HepG2 (cell line): ENCODE measurements at regions not wholly inside any gene's neighbourhood (a gene's known extent, or its start where the extent isn't known, plus 50 kb on each side); places are given as distances from the start of the nearest gene placed in this dataset.

Experiments
- ATAC-seq: fragments of 200-7000 bp; cut with Tn5 transposase; 3 replicates; pipeline ENCODE4 v1.9.1; 2020; ENCODE audit warnings: mild to moderate bottlenecking, moderate library complexity
- BruUV-seq: library from RNA; stranded (reverse); fragments of 400-500 nt; replicated peaks from 2 replicates; lab custom pipeline; 2021; lab: Mats Ljungman, UMichigan
- CTCF ChIA-PET: fragments of 300-600 bp; formaldehyde crosslinking; extraction: SDS; loops from one replicate; lab custom pipeline; 2021; ENCODE audit warnings: low total read pairs, inconsistent platforms, low intra/inter-chr PET ratio; lab: Yijun Ruan, JAX
- POLR2A ChIA-PET: fragments of 350-600 bp; sonication (Branson Sonifier 250); formaldehyde crosslinking; loops from one replicate; lab custom pipeline; 2020; ENCODE audit warnings: antibody characterized with exemption, inconsistent platforms; lab: Yijun Ruan, JAX
- DNase-seq: peaks from one replicate; pipeline ENCODE4 v3.0.0-alpha.2; 2015; ENCODE audit warnings: low spot score
- FAIRE-seq: peaks from 3 replicates; lab custom pipeline; 2011; peaks lifted over from hg19 to GRCh38; lab: Jason Lieb, UNC
- H2AFZ ChIP-seq: one replicate; pipeline ENCODE4 v1.6.1; 2011; ENCODE audit warnings: low read length, inconsistent platforms
- H3K27ac ChIP-seq: fragments of 300-600 bp; 3 replicates; pipeline ENCODE4 v1.8.0; 2011; ENCODE audit warnings: mixed run types, mild to moderate bottlenecking, mixed read lengths, low read length, inconsistent platforms; ENCODE audit not compliant: insufficient read depth; ENCODE audit errors: extremely low read length
- H3K27me3 ChIP-seq, 2 experiments: fragments of 200-600 bp in 1 of 2; 2 replicates in 1 of 2; 3 replicates in 1 of 2; pipeline versions ENCODE4 v1.6.0 to v1.8.0; 2011; ENCODE audit warnings: low read length in 2 of 2, mild to moderate bottlenecking in 2 of 2, moderate library complexity in 2 of 2, inconsistent platforms in 1 of 2; ENCODE audit not compliant: insufficient read depth in 2 of 2, control insufficient read depth in 1 of 2
- H3K36me3 ChIP-seq, 2 experiments: fragments of 200-600 bp in 1 of 2; replicated peaks in 1 of 2; 2 replicates in 1 of 2; 3 replicates in 1 of 2; pipeline versions ENCODE4 v1.5.1 to v1.8.0; 2011; ENCODE audit warnings: low read length in 2 of 2, inconsistent platforms in 1 of 2; ENCODE audit not compliant: insufficient read depth in 2 of 2, control insufficient read depth in 1 of 2
- H3K4me1 ChIP-seq: 2 replicates; pipeline ENCODE4 v1.5.1; 2012; ENCODE audit warnings: low read length, inconsistent platforms; ENCODE audit not compliant: insufficient read depth
- H3K4me2 ChIP-seq: 2 replicates; pipeline ENCODE4 v1.6.0; 2011; ENCODE audit warnings: low read depth, low read length, inconsistent platforms
- H3K4me3 ChIP-seq, 3 experiments: fragments of 200-600 bp in 1 of 3; sonication (generic), shearing (Covaris generic) in 1 of 3; replicated peaks in 1 of 3; 2 replicates each; pipeline ENCODE4 v1.5.1; 2011 to 2016; ENCODE audit warnings: low read length in 3 of 3, inconsistent platforms in 2 of 3, low read depth in 2 of 3, mild to moderate bottlenecking in 2 of 3, control low read depth in 1 of 3, mixed read lengths in 1 of 3; ENCODE audit not compliant: insufficient read depth in 1 of 3
- H3K79me2 ChIP-seq: one replicate; pipeline ENCODE4 v1.6.1; 2011; ENCODE audit warnings: low read length, inconsistent platforms; ENCODE audit not compliant: insufficient read depth
- H3K9ac ChIP-seq: 2 replicates; pipeline ENCODE4 v1.6.0; 2011; ENCODE audit warnings: mild to moderate bottlenecking, low read depth, low read length, inconsistent platforms; ENCODE audit not compliant: insufficient read depth
- H3K9me3 ChIP-seq: 2 replicates; pipeline ENCODE4 v1.5.1; 2012; ENCODE audit warnings: mild to moderate bottlenecking, low read length
- H4K20me1 ChIP-seq: 2 replicates; pipeline ENCODE4 v1.6.0; 2011; ENCODE audit warnings: inconsistent platforms, mild to moderate bottlenecking, low read length, moderate library complexity; ENCODE audit not compliant: insufficient read depth
- CTCF ChIP-seq: sonication (generic); formaldehyde crosslinking; IDR thresholded peaks from 2 replicates; pipeline ENCODE4 v1.5.0; 2020; ENCODE audit warnings: mild to moderate bottlenecking, missing genetic modification reagents, moderate library complexity
- FOXK1 ChIP-seq: sonication (generic); formaldehyde crosslinking; IDR thresholded peaks from 2 replicates; pipeline ENCODE4 v1.4.0; 2020; ENCODE audit warnings: low read depth, missing genetic modification reagents, borderline replicate concordance
- RBFOX2 ChIP-seq: fragments of 200-400 bp; formaldehyde crosslinking; IDR thresholded peaks from 2 replicates; pipeline ENCODE4 v1.6.1; 2017; ENCODE audit warnings: low read depth, mild to moderate bottlenecking, low read length
- SMC3 ChIP-seq: IDR thresholded peaks from 2 replicates; pipeline ENCODE4 v1.6.1; 2011; ENCODE audit warnings: low read length, improper control_type of control experiment
- STAG1 ChIP-seq: sonication (generic); formaldehyde crosslinking; IDR thresholded peaks from 2 replicates; pipeline ENCODE4 v1.4.0; 2020; ENCODE audit warnings: missing genetic modification reagents
- U2AF1 ChIP-seq: fragments of 200-400 bp; formaldehyde crosslinking; optimal IDR thresholded peaks from 2 replicates; pipeline ENCODE3; 2017; ENCODE audit warnings: mild to moderate bottlenecking, low read depth, low read length
- ZNF382 ChIP-seq: sonication (generic); formaldehyde crosslinking; IDR thresholded peaks from 2 replicates; pipeline ENCODE4 v1.5.0; 2020; ENCODE audit warnings: missing genetic modification reagents, mild to moderate bottlenecking, borderline replicate concordance
- ZNF614 ChIP-seq: IDR thresholded peaks from 2 replicates; pipeline ENCODE4 v1.6.1; 2018; ENCODE audit warnings: missing biosample characterization, missing genetic modification reagents, inconsistent platforms, borderline replicate concordance
- ZSCAN30 ChIP-seq: sonication (generic); formaldehyde crosslinking; IDR thresholded peaks from 2 replicates; pipeline ENCODE4 v1.5.0; 2020; ENCODE audit warnings: mild to moderate bottlenecking, missing genetic modification reagents
- WGBS: methylation state at CpG from one replicate; pipeline ENCODE4 v1.1.6; 2017; ENCODE audit warnings: low lambda C conversion rate; 5-methylcytosine and 5-hydroxymethylcytosine counted together
- in situ Hi-C: cut with HindIII; loops from 2 replicates; pipeline ENCODE4 v1.10.0; 2017; ENCODE audit warnings: low pct_unique_long_range_greater_than_20kb; ENCODE audit not compliant: extremely low pct_ligation_motif_present
- intact Hi-C: fragments of 100-400 bp; cut with micrococcal nuclease; formaldehyde crosslinking; loops from one replicate; pipeline ENCODE4 v1.10.0; 2022; ENCODE audit not compliant: unreplicated experiment

- in situ Hi-C loops (no loop called here), intact Hi-C loops (loop anchor here (10.0 kb wide), 1 partner anchor 731 kb away; no protein-coding TSS in a partner anchor)
- ChIA-PET POLR2A (no interaction called here), CTCF (no interaction called here)
- Histone ChIP-seq H4K20me1 (no peaks in the 10 kb centered on the region), H3K79me2 (no peaks in the 10 kb centered on the region), H3K27ac (no peak overlapping the region), H3K4me3 (no peak overlapping the region), H3K4me2 (no peak overlapping the region), H3K36me3 (no peaks in the 10 kb centered on the region), H3K9me3 (no peaks in the 10 kb centered on the region), H3K4me1 (no peaks in the 10 kb centered on the region)
- 0% methylated on average over 2 of the region's 2 CpGs for WGBS
- BruUV-seq, result no TSS peak
- FAIRE-seq, result no peak
- ATAC-seq, result no peak
- DNase-seq, result no peak
- TF ChIP-seq U2AF1 (no peak), ZSCAN30 (no peak), ZNF614 (no peak), ZNF382 (no peak), RBFOX2 (no peak)
- TF ChIP-seq, all 625 proteins: peak for 0
- Histone ChIP-seq H3K9ac (no peak overlapping the region), H3K27me3 (no peaks in the 10 kb centered on the region), H2AFZ (no peak overlapping the region)
Measured at GRCh38 chr11:92153542-92153941, 71.1 kb upstream of the FAT3 start.

GRCh38 chr11:92152245-92152644, 72.4 kb upstream of the FAT3 start:
- intact Hi-C loops, result loop anchor here (10.0 kb wide), 1 partner anchor 733 kb away; no protein-coding TSS in a partner anchor
- CTCF ChIA-PET, result no interaction called here

More at GRCh38 chr11:92152245-92152644, 72.4 kb upstream of the FAT3 start:
- peak; percentile 87 for ATAC-seq
- Histone ChIP-seq H3K9me3 (no peaks in the 10 kb centered on the region), H4K20me1 (no peaks in the 10 kb centered on the region), H3K79me2 (no peaks in the 10 kb centered on the region), H3K4me1 (no peaks in the 10 kb centered on the region), H3K4me3 (no peak overlapping the region), H3K27me3 (no peaks in the 10 kb centered on the region), H3K27ac (no peak overlapping the region), H3K4me2 (no peak overlapping the region), H2AFZ (no peak overlapping the region), H3K9ac (no peak overlapping the region), H3K36me3 (no peaks in the 10 kb centered on the region)
- DNase-seq, result peak; percentile 12
- POLR2A ChIA-PET, result no interaction called here
- no peak for FAIRE-seq
- in situ Hi-C loops, result no loop called here
- BruUV-seq, result no TSS peak
- TF ChIP-seq FOXK1 (CRISPR knock-in tag) (no peak), SMC3 (0 out of 2 replicates have a peak, but pooled peaks have one; percentile 25), CTCF (CRISPR knock-in tag) (peak; percentile 42), STAG1 (CRISPR knock-in tag) (peak; percentile 22; the same call in 1 of the 2 replicates)
- WGBS, result 3% methylated on average over 5 of the region's 7 CpGs
